ENCODE measurements at regions not wholly inside any gene's neighbourhood (a gene's known extent, or its start where the extent isn't known, plus 50 kb on each side); places are given as distances from the start of the nearest gene placed in this dataset.

- TF ChIP-seq CTCF (IDR thresholded peaks at IDR 0.05) (no peak), POLR2A (IDR thresholded peaks at IDR 0.05) (no peak)
These were observed 523.5 kb downstream of the NUF2 start for GRCh38 chr1:163845279-163845678.

Measured in testis (tissue), 2 donors.